Tibial nerve (tissue), 4 donors: ENCODE measurements at regions not wholly inside any gene's neighbourhood (a gene's known extent, or its start where the extent isn't known, plus 50 kb on each side); places are given as distances from the start of the nearest gene placed in this dataset.

Experiments
- CTCF ChIP-seq, 5 experiments: fragments of 200-600 bp in 3 of 5; fragments of 450-650 bp in 2 of 5; sonication (generic) in 3 of 5; IDR thresholded peaks; one replicate each; pipeline ENCODE4 v1.5.1; 2016 to 2019; ENCODE audit warnings: antibody characterized with exemption in 5 of 5, mild to moderate bottlenecking in 3 of 5, moderate library complexity in 2 of 5
- EP300 ChIP-seq, 2 donors: sonication (generic); formaldehyde crosslinking; IDR thresholded peaks; one replicate each; pipeline ENCODE4 v1.6.1; 2017; ENCODE audit warnings: antibody characterized with exemption in 2 of 2, mild to moderate bottlenecking in 1 of 2
- POLR2A ChIP-seq, 2 donors: fragments of 450-650 bp; IDR thresholded peaks; one replicate each; pipeline ENCODE4 v1.6.1; 2017; ENCODE audit warnings: antibody characterized with exemption in 2 of 2, mild to moderate bottlenecking in 2 of 2, moderate library complexity in 2 of 2

GRCh38 chr1:166322470-166322869, 155.7 kb upstream of the FAM78B start:
- TF ChIP-seq EP300 (IDR thresholded peaks at IDR 0.05) (no peak), POLR2A (IDR thresholded peaks at IDR 0.05) (no peak), CTCF (IDR thresholded peaks at IDR 0.05) (no peak)
